ENCODE measurements at regions not wholly inside any gene's neighbourhood (a gene's known extent, or its start where the extent isn't known, plus 50 kb on each side); places are given as distances from the start of the nearest gene placed in this dataset.
"Not testable (repeated sequence)": the region's sequence is repeated elsewhere in the genome, so short reads cannot be mapped to it uniquely, and the experiment has no call there.

DNA sequence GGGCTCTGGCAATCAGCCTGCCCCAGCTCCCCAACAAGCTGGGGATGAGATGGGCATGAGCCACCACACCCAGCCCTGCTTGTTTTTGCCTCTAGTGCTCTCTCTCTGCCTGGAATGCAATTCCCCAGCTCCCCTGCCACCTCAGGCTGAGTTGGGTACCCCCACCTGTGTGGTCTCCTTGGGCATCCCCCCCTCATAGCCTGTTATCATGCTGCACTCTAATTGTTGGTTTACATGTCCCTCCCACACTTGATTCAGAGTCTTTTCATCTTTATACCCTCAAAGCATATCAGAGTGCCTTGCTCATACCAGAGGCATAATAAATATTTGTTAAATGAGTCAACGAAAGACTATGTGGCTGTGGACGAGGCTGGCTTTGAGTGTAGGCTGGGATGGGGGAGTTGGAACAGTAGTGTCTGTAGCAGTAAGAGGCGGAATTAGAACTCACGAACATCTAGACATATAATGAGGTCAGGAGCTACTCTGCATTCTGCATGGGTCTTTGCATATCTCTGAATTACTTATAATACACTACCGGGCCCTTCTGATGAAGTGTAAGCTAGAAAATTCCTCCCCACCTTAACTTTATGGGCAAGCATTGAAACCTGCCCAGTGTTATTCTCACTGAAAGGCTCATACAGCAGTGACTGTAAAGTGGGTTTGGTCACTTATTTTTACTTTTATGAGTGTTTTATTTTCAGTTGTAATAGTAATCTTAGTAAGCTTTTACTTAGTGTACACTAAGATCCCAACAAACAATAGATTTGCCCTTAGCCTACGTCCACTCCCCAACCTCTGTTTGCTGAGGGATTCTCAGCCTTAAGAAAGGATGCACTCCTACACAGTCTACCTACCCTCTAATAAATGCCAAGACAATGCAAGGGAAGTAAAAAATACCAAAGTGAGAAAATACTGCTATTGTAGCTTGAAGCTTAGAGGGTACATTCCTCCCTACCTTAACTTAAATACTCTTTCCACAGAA, 58.7 kb downstream of the EDN1 start:
- Histone ChIP-seq H3K27me3 (no peaks in the 10 kb centered on the region), H3K4me3 (no peak overlapping the region), H3K9me3 (peaks cover 29% of the 10 kb centered on the region), H3K36me3 (no peaks in the 10 kb centered on the region)
- DNase-seq = peak; percentile 77

DNA sequence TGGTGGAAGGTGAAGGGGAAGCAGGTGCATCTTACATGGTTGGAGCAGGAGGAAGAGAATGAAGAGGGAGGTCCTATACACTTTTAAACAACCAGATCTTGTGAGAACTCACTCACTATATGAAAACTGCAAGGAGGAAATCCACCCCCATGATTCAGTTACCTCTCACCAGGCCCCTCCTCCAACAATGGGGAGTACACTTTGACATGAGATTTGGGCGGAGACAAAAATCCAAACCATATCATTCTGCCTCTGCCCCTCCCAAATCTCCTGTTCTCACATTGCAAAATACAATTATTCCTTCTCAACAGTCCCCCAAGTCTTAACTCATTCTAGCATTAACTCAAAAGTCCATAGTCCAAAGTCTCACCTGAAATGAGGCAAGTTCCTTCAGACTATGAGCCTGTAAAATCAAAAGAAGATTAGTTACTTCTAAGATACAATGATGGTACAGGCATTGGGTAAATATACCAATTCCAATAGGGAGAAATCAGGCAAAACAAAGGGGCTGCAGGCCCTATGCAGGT, 60.5 kb downstream of the EDN1 start:
- peaks cover 29% of the 10 kb centered on the region for H3K9me3 ChIP-seq
- no peaks in the 10 kb centered on the region for H3K27me3 ChIP-seq
- no peaks in the 10 kb centered on the region for H3K36me3 ChIP-seq
- H3K4me3 ChIP-seq = no peak overlapping the region
- no peak for DNase-seq

DNA sequence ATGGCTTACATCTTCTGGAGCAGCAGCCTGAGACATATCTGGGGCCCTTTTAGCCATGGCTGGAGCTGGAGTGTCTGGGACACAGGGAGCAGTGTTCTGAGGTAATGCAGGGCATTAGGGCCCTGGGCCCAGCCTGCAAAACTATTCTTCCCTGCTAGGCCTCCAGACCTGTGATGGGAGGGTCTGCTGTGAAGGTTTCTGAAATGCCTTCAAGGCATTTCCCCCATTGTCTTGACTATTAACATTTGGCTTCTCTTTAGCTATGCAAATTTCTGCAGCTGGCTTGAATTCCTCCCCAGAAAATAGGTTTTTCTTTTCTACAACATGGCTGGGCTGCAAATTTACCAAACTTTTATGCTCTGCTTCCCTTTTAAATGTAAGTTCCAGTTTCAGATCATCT, 61.5 kb downstream of the EDN1 start:
- Histone ChIP-seq H3K4me3 (no peak overlapping the region), H3K36me3 (no peaks in the 10 kb centered on the region), H3K9me3 (peaks cover 29% of the 10 kb centered on the region), H3K27me3 (no peaks in the 10 kb centered on the region)
- DNase-seq = no peak

DNA sequence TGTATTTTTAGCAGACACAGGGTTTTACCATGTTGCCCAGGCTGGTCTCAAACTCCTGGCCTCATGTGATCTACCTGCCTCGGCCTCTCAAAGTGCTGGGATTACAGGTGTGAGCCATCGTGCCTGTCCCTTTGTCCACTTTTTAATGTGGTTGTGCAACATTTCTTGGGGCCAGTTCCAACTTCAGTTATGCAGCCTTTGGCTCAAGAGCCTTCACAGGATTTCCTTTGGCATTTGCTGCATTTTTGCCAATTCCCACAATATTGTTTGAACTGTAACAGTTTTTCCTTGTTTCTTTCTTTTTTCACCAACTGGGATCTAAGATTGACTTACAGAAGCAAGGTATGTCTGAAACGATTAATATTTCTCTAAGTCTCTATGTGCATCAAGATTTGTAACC, 63.6 kb downstream of the EDN1 start:
- Histone ChIP-seq H3K4me3 (no peak overlapping the region), H3K9me3 (peaks cover 29% of the 10 kb centered on the region), H3K27me3 (no peaks in the 10 kb centered on the region), H3K36me3 (no peaks in the 10 kb centered on the region)
- peak; percentile 23 for DNase-seq

DNA sequence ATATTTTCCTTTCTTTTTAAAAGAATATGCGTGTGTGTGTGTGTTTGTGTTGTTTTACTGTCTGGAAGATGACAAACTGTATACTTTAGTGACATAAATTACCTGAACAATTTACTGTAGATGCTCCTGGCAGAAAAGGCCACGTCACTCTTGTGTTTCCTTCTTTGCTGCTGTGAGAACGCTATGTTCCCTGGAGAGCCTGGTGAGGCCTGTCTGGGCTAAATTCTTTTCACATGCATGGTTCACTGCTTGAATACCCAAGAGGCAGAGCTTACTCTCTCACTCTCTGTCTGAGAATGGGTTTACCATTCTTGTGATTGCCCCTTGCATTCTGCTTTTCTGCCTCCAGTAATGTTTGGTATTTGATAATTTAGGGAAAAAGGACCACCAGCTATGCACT, 64.3 kb downstream of the EDN1 start:
- no peak for DNase-seq
- Histone ChIP-seq H3K9me3 (peaks cover 29% of the 10 kb centered on the region), H3K27me3 (no peaks in the 10 kb centered on the region), H3K4me3 (no peak overlapping the region), H3K36me3 (no peaks in the 10 kb centered on the region)

DNA sequence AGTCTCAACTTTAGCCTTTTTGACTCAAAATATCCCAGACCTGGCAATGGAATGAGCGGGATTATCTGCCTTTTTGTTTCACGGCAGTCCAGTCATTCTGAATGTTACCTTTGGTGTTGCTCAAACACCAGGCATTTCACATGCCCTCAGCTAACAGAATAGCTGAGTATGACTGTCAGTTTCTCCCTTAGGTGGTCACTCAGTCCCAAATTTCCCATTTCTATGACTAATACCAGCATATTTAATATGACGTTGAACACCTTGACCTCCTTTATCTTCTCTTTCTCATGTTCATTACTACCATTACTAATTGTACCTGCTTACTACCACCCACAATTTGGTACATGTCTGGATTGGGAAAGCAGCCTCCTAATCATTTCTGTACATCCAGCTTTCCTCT, 65.2 kb downstream of the EDN1 start:
- Histone ChIP-seq H3K4me3 (no peak overlapping the region), H3K36me3 (no peaks in the 10 kb centered on the region), H3K9me3 (peaks cover 27% of the 10 kb centered on the region), H3K27me3 (no peaks in the 10 kb centered on the region)
- DNase-seq = no peak

DNA sequence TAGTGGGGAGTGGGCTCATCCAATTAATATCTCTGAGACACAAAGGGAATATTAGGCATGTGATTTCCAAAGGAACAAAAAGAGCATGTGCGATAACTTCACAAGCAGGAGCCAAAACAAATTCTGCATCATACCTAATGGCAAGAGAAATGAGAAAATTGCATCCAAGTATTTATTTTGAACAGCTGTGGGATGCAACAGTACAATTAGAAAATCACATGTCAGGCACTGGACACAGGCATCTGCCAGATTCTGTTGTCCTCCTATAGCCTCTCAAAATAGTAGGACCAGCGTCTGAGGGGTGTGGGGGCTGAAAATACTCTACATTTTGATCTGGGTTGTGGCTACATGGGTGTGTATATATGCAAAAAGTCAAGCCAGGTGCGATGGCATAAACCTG, 66.3 kb downstream of the EDN1 start:
- H3K36me3 ChIP-seq = no peaks in the 10 kb centered on the region
- peaks cover 17% of the 10 kb centered on the region for H3K9me3 ChIP-seq
- H3K27me3 ChIP-seq = no peaks in the 10 kb centered on the region
- H3K4me3 ChIP-seq = no peak overlapping the region
- no peak for DNase-seq

DNA sequence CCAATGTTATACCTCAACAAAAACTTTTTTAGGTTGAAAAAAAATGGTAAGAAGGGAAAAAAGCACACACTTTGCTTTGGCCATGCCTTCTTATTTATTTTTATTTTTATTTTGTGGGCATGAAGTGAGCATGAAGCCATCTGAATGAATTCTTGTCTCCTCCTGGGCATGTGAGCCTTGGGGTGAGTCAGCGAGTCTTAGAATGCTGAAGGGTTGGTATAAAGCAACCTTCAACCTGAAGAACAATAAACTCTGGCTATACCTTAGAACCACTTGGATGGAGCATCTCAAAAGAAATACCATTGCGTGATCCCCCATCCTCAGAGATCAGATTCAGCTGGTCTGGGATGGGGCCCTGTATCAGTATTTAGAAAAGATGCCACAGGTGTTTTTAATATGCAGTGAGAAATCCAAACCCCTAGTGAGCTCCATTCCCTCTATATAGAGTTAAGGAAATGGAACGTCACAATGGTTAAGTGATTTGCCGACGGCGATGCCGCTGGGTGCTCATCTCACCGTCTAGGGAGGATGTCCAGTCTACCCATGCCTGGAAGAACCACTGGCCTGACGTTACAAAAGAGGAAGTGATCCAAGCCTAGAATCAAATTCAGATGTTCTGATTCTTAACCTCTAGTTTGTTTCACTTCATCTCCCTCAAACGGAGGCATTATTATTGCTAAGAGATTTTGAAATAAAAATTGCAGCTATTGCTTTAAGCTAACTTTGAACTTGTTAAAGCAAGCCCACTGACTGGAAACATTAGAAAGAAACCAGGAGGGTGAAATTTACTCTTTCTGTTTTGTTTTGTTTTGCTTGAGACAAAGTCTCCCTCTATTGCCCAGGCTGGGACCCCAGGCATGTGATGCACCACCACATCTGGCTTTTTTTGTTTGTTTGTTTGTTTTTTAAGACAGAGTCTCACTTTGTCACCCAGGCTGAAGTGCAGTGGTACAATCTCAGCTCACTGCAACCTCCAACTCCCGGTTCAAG, 67.1 kb downstream of the EDN1 start:
- H3K4me3 ChIP-seq = no peak overlapping the region
- peaks cover 9% of the 10 kb centered on the region for H3K9me3 ChIP-seq
- H3K27me3 ChIP-seq = no peaks in the 10 kb centered on the region
- H3K36me3 ChIP-seq = no peaks in the 10 kb centered on the region
- no peak for DNase-seq

DNA sequence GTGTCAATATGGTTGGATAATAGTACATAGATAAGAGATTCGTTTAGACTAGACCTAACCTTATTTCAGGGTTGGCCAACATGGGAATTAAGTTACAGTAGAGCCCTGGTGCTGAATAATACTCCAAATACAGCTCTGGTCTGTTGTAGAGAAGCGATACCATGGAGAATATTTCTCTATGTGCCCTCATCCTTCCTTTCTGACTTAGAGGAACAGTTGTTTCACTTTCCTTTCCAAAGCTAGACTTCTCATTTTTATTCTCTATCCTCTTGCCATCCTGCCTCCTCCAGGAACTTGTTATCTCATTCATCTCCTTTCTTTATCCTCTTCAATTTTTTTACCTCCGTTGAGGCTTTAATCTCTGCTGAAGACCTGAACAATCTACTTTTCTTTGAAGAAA, 68.9 kb downstream of the EDN1 start:
- Histone ChIP-seq H3K9me3 (no peaks in the 10 kb centered on the region), H3K27me3 (no peaks in the 10 kb centered on the region), H3K36me3 (no peaks in the 10 kb centered on the region), H3K4me3 (no peak overlapping the region)
- no peak for DNase-seq

DNA sequence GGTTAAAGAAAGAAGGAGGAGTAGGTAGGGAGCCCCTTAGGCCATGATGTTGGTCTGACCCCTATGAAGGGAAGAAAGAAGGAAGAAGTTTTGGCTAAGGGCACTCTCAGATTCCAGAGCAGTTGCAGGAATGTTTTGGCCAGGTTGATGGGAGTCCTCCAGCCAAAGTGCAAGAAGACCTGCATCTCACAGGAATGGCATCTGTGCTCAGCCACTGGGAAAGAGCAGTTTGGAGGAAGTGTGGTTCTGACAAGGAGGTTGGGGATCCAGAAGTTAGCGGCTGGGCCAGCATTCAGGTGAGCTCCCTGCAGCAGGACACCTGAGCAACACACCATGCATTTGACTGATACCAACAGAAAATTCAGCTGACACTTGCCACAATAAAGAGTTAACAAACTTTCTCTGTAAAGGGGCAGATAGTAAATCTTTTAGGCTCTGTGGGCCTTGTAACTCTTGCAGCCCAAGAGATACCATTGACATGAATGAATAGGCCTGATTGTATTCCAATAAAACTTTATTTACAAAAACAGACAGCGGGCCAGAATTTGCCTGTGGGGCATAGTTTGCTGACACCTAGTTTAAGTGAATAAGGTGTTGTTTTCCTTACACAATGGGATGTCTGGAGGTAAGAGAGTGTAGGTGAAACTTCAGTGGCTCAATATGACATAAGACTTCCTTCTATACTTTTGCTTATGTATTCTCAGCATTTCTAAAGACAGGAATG, 71.0 kb downstream of the EDN1 start:
- Histone ChIP-seq H3K27me3 (no peaks in the 10 kb centered on the region), H3K9me3 (no peaks in the 10 kb centered on the region), H3K4me3 (no peak overlapping the region), H3K36me3 (no peaks in the 10 kb centered on the region)
- DNase-seq = no peak

DNA sequence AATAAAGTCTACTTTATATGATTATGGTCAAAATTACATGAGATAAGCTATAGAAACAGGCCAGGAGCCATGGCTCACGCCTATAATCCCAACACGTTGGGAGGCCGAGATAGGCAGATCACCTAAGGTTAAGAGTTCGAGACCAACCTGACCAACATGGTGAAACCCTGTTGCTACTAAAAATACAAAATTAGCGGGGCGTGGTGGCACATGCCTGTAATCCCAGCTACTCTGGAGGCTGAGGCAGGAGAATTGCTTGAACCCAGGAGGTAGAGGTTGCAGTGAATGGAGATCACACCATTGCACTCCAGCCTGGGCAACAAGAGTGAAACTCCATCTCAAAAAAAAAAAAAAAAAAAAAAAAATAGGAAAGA, 73.1 kb downstream of the EDN1 start:
- DNase-seq, H3K9me3 ChIP-seq, H3K27me3 ChIP-seq, H3K36me3 ChIP-seq, H3K4me3 ChIP-seq: not testable (repeated sequence)

DNA sequence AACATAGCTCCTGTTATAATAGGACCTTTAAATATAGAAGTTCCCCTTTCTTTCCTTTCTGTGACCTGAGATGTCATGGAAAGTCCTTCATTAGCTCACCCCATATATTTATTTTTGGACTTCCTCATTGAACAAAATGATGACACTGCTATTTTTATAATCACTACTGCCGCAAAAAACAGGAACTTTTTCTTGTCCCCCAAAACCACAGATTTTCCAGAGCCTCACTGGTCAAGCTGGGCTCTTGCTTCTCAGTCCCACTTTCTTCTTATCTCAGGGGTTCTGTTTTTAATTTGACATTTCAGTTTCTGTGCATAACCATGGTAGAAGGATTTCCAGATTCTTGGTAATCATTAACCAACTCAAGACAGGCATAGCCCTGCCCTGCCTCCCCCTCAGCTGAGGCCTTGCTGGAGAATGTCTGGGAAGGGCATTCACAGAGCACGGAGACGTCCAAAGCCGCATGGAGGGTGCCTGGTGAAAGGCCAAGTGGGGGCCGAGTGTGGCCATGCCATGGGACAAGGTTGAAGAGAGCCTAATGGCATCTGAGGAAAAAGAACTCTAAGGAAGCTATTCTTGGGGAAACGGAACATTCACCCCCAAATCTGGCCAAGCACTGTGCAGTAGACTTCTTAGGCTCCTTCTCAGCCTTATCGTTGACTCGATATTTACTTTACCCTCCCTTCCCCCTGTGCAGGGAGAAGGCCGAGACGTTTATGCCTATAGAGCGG, 73.7 kb downstream of the EDN1 start:
- no peaks in the 10 kb centered on the region for H3K9me3 ChIP-seq
- H3K36me3 ChIP-seq = no peaks in the 10 kb centered on the region
- no peak overlapping the region for H3K4me3 ChIP-seq
- no peaks in the 10 kb centered on the region for H3K27me3 ChIP-seq
- DNase-seq = no peak

DNA sequence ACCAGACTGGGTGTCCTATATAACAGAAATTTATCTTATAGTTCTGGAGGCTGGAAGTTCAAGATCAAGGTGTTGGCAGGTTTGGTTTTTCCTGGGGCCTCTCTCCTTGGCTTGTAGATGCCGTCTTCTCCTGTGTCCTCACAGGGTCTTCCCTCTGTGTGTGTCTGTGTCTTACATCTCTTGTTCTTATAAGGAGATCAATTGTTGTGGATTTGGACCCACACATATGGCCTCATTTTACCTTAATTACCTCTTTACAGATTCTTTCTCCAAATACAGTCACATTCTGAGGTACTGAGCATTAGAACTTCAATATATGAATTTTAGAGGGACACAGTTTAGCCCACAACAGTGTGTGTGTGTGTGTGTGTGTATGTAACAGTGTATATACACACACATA, 74.5 kb downstream of the EDN1 start:
- Histone ChIP-seq H3K9me3 (no peaks in the 10 kb centered on the region), H3K4me3 (no peak overlapping the region), H3K36me3 (no peaks in the 10 kb centered on the region), H3K27me3 (no peaks in the 10 kb centered on the region)
- no peak for DNase-seq

DNA sequence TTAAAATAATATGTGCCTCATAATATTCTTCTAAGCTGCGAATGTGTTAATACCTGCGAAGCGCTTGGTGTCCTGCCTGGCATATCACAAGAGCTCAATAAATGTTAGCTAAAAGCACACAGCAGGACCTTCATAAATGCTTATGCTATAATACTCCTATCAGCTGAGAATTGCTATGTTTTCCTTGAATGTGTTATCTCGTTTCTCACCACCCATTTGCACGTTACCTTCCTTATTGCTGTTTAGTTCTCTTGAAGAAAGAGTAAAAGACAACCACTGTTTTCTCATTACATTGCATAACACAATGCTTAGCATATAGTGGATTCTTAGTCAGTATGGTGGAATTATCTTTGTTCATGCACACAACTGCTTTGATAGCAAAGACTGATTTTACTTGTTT, 76.6 kb downstream of the EDN1 start:
- H3K4me3 ChIP-seq = no peak overlapping the region
- H3K36me3 ChIP-seq = no peaks in the 10 kb centered on the region
- H3K27me3 ChIP-seq = no peaks in the 10 kb centered on the region
- no peak for DNase-seq
- H3K9me3 ChIP-seq = no peaks in the 10 kb centered on the region

DNA sequence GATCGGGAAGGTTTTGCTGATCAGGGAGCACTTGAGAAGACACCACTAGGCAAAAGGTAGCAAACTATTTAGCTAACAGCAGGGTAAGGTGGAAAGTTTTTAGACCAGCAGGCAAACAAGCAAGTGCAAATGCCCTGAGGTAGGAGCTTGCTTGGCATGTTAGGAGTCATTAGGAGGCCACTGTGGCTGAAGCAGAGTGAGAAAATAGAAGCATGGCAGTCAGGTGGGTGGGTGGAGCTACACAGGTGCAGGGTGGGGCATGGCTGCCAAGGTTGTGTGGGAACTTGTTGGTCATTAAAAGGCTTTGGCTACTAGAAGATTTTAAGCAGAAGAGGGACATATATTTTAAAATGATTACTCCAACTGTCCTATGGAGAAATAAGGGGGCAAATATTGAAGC, 77.3 kb downstream of the EDN1 start:
- Histone ChIP-seq H3K9me3 (no peaks in the 10 kb centered on the region), H3K36me3 (no peaks in the 10 kb centered on the region), H3K27me3 (no peaks in the 10 kb centered on the region), H3K4me3 (no peak overlapping the region)
- no peak for DNase-seq

DNA sequence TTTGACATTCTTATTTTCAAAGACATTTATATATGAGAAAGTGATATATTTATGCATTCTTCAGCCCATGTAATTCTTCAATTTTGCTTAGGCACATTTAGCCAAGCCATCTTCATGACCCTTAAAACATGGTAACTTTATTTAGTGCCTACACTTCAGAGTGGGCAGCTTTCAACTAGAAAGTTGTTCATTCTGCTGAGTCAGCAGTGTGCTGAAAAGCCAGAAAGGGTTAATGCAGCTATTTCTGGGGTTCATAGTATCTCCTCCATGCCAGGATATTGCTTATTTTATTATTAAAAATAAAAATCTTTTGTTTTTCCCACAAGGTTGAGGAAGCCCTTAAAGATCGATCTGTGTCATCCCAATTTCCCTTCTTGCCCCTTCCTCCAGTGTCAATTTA, 79.2 kb downstream of the EDN1 start:
- no peaks in the 10 kb centered on the region for H3K27me3 ChIP-seq
- H3K9me3 ChIP-seq = no peaks in the 10 kb centered on the region
- H3K4me3 ChIP-seq = no peak overlapping the region
- DNase-seq = no peak
- H3K36me3 ChIP-seq = no peaks in the 10 kb centered on the region
